K562 (cell line): ENCODE measurements at regions not wholly inside any gene's neighbourhood (a gene's known extent, or its start where the extent isn't known, plus 50 kb on each side); places are given as distances from the start of the nearest gene placed in this dataset.

Experiments
- CEBPG ChIP-seq, 3 experiments: fragments of 200-800 bp in 1 of 3; sonication (Bioruptor generic) in 1 of 3; sonication (generic) in 1 of 3; formaldehyde crosslinking in 1 of 3; IDR thresholded peaks in 2 of 3; conservative IDR thresholded peaks in 1 of 3; 2 replicates each; pipeline versions ENCODE4 v1.6.1 to v1.8.0; 2016 to 2022; ENCODE audit warnings: missing compliant biosample characterization in 2 of 3, missing genetic modification characterization in 2 of 3, mild to moderate bottlenecking in 1 of 3, missing genetic modification reagents in 1 of 3
- CTCF ChIP-seq, 3 experiments: IDR thresholded peaks in 2 of 3; conservative IDR thresholded peaks in 1 of 3; 2 replicates each; pipeline ENCODE4 v1.5.1; 2011 to 2012; ENCODE audit warnings: low read length in 3 of 3, mild to moderate bottlenecking in 3 of 3, control low read depth in 2 of 3, improper control_type of control experiment in 1 of 3, inconsistent platforms in 1 of 3, low read depth in 1 of 3, mixed read lengths in 1 of 3, moderate library complexity in 1 of 3; ENCODE audit not compliant: insufficient read depth in 2 of 3
- POLR2A ChIP-seq: fragments of 450-650 bp; conservative IDR thresholded peaks from 2 replicates; pipeline ENCODE4 v1.6.1; 2016
- POLR3A ChIP-seq: IDR thresholded peaks from 2 replicates; pipeline ENCODE4 v1.6.1; 2011; ENCODE audit warnings: borderline replicate concordance, mild to moderate bottlenecking, moderate library complexity; ENCODE audit not compliant: insufficient read length, insufficient read depth; ENCODE audit errors: extremely low read depth
- RAD21 ChIP-seq, 2 experiments: fragments of 250-450 bp in 1 of 2; fragments of 450-650 bp in 1 of 2; sonication (Bioruptor Pico) in 1 of 2; formaldehyde crosslinking in 1 of 2; IDR thresholded peaks in 1 of 2; conservative IDR thresholded peaks in 1 of 2; 2 replicates each; pipeline versions ENCODE4 v1.4.0 to v1.8.0; 2020 to 2022; ENCODE audit warnings: mild to moderate bottlenecking in 2 of 2, moderate library complexity in 1 of 2
- RNF2 ChIP-seq: sonication (generic); IDR thresholded peaks from 2 replicates; pipeline ENCODE4 v1.6.1; 2016
- ZBED1 ChIP-seq: IDR thresholded peaks from 2 replicates; pipeline ENCODE4 v1.6.1; 2014
- ZNF12 ChIP-seq: sonication (generic); formaldehyde crosslinking; IDR thresholded peaks from 2 replicates; pipeline ENCODE4 v1.4.0; 2020; ENCODE audit warnings: mild to moderate bottlenecking, missing genetic modification reagents

DNA sequence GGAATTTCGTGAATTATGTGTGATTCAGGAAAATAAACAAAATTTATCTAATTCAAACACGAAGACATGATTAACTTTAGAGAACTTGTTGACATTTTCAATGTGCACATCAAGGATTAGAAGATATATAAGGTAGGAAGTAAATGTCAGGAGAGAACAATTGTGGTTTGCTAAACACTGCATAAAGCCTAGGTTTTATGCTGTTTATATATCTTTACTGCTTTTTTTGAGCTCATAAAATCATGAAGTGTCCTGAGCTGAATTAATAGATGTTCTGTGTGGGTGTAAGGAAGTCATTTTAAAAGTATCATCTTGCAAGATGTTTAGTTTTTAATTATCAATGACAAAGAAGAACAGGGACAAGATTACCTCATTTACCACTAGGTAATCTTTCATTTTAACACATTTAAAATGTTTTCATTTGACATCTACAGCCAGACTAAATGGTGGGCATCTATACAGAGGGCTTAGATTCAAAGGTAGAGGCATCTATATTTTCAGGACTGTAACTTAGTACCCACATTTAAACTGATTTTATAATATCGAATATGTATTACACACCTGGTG is 382.8 kb downstream of the ADAMTS20 start:
- TF ChIP-seq CEBPG (CRISPR knock-in tag; IDR thresholded peaks at IDR 0.05) (no peak), CEBPG (tag; conservative IDR thresholded peaks at IDR 0.05 in 1 of 2, IDR thresholded peaks at IDR 0.05 in 1 of 2) (no peak), ZNF12 (CRISPR knock-in tag) (no peak), RNF2 (no peak), POLR3A (no peak), RAD21 (CRISPR knock-in tag; conservative IDR thresholded peaks at IDR 0.05 in 1 of 2, IDR thresholded peaks at IDR 0.05 in 1 of 2) (no peak), ZBED1 (no peak), POLR2A (no peak), CTCF (IDR thresholded peaks at IDR 0.05 in 2 of 3, conservative IDR thresholded peaks at IDR 0.05 in 1 of 3; ENCODE audit: insufficient read depth in 2 of 3, low read depth in 1 of 3, low read length in 3 of 3) (no peak)
